HG03439 (cell line): ENCODE measurements at regions not wholly inside any gene's neighbourhood (a gene's known extent, or its start where the extent isn't known, plus 50 kb on each side); places are given as distances from the start of the nearest gene placed in this dataset.
A peak's percentile ranks its signal among the peaks of the same experiment; 100 is the strongest.
"Not testable (repeated sequence)": the region's sequence is repeated elsewhere in the genome, so short reads cannot be mapped to it uniquely, and the experiment has no call there.

Experiments
- ATAC-seq: cut with Tn5 transposase; IDR thresholded peaks from one replicate; pipeline ENCODE4 v1.9.1; 2021; ENCODE audit warnings: mild to moderate bottlenecking, moderate library complexity; ENCODE audit not compliant: unreplicated experiment

DNA sequence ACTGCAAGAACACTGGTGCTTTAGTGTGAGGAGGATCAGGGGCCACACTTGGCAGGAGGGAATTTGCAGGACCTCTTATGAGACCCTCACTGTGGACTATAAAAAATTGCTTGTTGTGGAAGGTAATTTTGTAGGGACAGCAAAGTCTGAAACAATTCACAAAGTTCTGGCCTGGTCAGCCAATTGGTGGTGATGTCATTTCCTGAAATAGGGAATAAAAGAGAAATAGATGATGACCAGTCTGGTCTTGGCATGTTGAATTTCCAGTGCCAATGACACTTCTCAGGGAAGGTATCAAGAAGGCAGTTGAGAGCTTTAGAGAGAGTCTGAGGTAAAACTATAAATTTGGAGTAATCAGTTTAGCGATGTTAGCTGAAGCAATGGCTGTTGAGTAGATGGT, 129.3 kb upstream of the LMNTD1 start:
- no peak for ATAC-seq

DNA sequence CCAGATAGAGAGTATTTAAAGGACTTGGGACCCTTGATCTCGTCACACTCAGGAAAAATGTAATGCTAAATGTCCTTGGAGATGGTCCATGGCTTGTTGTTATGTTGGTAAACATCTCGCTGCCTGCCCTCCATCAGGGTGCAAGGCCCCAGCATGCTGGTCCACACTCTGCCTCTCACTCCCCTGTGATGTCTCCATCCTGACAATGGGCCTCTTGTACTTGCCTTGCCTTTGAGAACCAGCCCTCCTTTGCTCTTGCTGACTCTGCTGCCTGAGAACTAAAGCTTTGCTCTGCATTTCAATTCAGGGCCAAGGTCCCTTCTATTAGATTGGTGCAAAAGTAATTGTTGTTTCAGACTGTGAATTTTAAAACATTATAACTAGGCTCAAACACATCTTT, 131.0 kb upstream of the LMNTD1 start:
- ATAC-seq: no peak

DNA sequence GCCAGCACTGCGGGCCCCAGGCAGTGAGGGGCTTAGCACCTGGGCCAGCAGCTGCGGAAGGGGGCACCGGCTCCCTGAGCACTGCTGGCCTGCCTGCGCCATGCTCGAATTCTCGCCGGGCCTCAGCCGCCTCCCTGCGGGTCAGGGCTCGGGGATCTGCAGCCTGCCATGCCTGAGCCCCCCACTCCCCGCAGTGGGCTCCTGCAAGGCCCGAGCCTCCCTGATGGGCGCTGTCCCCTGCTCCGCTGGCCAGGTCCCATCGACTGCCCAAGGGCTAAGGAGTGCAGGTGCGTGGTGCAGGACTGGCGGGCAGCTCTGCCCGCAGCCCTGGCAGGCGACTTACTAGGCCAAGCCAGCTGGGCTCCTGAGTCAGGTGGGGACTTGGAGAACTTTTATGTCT, 133.3 kb upstream of the LMNTD1 start:
- ATAC-seq: no peak

DNA sequence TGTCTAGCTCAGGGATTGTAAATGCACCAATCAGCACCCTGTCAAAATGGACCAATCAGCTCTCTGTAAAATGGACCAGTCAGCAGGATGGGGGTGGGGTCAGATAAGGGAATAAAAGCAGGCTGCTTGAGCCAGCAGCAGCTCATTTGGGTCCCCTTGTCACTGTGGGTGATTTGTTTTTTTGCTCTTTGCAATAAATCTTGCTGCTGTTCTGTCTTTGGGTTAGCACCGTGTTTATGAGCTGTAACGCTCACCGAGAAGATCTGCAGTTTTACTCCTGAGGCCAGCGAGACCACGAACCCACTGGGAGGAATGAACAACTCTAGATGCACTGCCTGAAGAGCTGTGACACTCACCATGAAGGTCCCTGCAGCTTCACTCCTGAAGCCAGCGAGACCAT, 134.1 kb upstream of the LMNTD1 start:
- ATAC-seq: no peak

DNA sequence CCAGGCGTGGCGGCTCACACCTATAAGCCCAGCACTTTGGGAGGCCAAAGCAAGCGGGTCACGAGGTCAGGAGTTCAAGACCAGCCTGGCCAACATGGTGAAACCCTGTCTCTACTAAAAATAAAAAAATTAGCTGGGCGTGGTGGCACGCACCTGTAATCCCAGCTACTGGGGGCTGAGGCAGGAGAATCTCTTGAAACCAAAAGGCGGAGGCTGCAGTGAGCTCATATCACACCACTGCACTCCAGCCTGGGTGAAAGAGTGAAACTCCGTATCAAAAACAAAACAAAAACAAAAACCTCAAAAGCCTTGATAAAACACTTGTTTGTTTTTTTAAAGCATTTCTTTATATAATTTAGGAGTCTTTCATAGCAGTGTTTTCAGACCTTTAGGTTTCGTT, 135.8 kb upstream of the LMNTD1 start:
- not testable (repeated sequence) for ATAC-seq

DNA sequence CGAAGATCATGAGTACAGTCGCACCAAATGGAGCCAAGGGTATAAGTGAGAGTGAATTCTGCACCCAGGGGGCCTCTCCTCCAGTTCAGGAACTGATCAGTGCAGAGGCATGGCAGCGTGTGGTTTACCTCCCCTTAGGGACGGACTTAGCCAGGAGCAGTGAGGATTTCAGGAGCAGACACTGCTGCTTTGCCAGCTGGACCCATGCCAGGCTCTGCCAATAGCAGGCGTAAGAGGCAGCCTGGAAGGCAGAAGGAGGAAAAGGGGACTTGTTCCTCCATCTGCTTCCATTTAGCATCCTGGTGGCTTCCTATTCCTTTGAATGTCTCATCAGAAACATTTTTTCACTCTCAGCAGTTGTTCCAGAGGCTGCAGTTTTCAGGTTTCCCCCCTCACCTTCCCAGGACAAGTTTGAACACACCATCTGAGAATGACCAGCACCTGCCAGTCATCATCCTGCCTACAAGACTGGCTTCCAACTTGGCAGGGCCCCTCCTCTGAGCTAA, 137.0 kb upstream of the LMNTD1 start:
- no peak for ATAC-seq

DNA sequence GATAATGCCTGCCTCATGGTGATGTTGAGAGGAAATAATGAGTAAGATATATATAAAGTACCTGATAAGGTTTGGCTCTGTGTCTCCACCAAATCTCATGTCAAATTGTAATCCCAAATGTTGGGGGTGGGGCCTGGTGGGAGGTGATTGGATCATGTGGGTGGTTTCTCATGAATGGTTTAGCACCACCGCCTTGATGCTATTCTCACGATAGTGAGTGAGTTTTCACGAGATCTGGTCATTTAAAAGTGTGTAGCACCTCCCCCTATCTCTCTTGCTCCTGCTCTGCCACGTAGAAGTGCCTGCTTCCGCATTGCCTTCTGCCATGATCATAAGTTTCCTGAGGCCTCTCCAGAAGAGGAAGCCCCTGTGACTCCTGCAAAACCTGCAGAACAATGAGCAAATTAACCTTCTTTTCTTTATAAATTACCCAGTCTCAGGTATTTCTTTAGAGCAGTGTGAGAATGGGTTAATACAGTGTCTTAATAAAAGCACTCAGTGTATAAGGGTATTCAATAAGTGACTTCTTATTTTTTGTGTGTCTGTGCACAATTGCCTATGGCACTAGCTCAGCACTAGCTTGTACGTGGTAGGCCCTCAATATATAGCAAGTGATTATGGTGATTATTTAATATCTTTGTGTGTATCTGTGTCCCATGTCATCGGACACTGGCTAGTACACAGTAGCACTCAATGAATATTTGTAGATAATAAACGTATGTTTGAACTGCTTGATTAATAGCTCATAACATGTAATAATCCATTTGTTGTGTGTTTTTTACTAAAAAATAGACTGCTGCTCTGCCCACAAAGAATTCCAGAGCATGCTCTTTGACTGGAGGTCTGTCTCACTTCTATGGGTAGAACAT, 138.1 kb upstream of the LMNTD1 start:
- no peak for ATAC-seq

DNA sequence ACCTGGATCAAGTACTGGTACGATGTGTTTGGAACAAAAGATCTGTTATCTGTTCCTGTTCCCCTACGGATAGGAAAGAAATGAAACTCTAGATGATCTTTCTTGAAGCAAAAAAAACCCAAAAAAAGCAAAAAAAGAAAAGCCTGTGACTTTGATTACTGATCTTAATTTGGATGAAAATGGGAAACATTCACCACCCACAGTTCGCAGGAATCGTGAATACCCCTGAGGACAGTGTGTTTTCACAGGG, 138.7 kb upstream of the LMNTD1 start:
- ATAC-seq: no peak

DNA sequence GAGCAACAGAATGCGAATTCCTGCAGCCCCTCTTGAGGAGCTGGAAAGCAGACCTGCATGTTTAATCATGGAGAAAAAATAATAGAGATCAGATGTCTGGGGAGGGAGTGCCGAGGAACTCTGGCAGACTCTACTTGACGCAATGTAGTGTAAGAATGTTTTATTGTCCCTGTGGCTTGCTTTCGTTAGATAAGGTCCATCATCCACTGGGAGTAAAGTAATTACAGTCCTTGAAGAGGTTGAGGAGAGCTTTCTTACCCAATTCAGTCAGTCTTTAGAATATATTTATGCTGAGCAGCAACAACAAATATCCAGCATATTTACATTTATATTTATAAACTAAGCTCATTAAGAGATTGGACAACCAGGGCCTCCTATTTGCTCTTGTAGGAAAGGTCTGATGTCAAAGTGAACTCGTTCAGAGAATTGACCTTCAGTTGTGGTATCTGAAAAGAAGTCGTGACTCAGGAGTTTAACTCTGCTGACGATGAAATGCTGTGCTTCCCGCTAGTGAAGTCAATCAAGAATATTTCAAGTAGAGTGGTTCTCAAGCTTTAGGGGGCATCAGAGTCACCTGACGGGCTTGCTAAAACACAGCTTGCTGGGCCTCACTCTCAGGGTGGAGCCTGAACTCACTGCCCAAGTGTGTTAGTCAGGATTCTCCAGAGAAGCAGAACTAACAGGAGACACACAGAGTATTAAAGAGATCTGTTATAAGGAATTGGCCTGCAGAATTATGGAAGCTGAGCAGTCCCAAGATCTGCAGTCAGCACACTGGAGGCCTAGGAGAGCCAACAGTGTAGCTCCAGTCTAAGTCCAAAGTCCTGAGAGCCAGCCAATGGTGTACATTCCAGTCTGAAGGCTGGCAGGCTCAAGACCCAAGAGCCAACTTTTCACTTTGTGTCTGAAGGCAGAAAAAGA, 139.3 kb upstream of the LMNTD1 start:
- ATAC-seq: no peak

DNA sequence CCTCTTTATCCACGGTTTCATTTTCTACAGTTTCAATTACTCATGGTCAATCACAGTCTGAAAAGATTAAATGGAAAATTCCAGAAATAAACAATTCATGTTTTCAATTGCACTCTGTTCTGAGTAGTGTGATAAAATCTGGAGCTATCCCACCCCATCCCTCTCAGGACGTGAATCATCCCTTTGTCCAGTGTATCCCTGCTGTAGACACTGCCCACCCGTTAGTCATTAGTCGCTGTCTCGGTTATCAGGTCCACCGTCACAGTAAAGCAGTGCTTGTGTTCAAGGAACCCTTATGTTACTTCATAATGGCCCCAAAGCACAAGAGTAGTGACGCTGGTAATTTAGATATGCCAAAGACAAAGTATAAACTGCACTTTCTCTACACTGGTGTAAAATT, 141.0 kb upstream of the LMNTD1 start:
- no peak for ATAC-seq

DNA sequence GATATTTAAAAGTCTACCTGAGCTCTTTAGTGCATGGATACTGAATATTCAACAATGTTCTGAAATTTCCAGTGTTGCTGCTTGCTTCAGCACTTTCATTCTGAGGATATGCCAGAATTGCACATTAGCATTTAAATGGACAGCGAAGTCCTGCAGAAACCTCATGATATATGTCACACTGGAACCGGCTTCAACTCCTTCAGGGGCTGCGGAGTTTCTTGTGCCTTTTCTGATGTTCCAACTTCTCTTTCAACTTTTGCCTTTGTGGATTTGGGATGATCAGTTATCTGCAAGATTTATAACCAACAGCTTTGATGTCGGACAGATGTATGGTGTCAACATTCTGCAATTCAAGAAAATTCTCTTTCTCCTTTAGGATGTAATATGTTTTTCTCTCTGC, 142.5 kb upstream of the LMNTD1 start:
- no peak for ATAC-seq

DNA sequence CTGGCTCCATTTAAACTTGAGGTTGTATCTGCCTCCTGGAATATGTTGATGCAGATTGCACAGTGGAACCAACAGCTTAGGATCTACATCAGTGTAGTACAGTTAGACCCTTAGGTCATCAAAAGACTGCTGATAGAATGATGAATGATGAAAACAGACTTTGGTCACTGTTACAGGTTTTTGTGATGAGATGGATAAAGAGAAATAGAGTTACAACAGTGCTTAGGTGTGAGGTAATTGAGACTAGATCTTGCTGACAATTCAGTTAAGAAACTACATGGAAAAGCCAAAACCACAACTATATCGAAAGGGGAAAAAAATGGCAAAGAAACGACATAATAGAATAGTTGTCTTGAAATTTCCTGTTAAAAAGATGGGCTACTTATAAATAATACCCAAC, 145.7 kb upstream of the LMNTD1 start:
- no peak for ATAC-seq

DNA sequence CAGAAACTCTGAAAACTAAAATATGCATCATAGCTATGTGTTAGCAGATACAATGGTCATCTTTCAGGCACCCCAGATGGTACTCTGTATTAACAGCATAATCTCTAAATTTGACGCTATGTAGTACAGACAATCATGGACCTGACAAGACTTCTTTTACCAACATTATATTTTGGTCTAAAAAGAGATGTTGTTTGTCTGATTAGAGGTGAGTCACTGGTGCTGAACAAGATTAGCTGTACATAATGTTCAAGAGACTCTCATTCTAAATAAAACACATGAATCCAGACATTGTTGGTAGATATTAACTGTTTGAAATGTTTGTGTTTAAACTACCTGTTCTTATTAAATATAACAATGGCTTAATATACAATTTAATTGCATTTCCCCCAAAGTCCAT, 146.4 kb upstream of the LMNTD1 start:
- no peak for ATAC-seq

DNA sequence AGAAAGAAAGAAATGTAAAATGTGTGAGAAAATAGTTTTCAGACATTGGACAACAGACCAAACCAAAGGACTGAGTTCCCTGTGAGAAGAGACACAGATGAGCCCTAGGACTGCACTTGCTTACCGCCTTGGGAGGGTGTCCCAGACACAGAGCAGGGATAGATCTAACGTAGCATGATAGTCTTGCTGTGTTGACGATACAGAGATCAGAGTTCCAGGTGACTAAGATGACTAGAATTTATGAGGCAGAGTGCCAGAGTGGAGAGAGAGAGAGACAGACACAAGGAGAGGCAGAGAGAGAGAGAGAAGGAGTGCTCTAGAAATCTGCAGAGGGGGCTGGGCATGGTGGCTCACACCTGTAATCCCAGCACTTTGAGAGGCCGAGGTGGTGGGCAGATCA, 148.2 kb upstream of the LMNTD1 start:
- no peak for ATAC-seq

DNA sequence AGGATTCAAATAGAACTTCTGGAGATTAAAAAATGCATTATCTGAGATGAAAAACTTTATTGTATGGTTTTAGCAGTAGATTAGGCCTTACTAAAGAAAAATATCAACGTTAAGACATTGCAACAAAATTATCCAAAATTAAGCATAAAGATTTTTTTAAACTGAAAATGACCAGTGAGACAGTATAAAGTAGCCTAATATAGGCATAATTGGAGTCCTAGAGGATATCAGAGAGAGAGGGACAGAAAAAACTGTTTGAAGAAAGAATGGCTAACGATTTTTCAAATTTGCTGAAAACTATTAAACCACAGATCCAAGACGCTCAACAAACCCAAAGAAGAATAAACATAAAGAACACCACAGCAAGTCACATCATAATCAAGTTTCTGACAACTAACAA, 149.5 kb upstream of the LMNTD1 start:
- no peak for ATAC-seq

DNA sequence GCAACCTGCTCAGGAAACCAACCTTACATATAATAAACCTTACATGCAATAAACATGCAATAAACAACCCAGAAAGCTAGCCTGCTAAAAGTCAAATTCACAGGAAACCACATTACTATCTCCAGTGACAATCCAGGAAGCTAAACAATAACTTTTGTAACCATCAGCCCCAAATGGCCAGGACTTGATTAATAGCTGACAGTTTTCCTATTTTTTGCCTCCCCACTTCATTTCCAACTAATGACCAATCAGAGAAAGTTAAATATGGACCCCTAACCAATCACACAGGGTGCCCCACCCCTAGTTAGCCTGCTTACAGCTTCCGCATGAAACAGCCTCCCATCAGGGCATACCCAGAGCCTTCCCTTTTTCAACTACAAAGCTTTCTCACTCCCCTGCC, 152.2 kb upstream of the LMNTD1 start:
- ATAC-seq: no peak

DNA sequence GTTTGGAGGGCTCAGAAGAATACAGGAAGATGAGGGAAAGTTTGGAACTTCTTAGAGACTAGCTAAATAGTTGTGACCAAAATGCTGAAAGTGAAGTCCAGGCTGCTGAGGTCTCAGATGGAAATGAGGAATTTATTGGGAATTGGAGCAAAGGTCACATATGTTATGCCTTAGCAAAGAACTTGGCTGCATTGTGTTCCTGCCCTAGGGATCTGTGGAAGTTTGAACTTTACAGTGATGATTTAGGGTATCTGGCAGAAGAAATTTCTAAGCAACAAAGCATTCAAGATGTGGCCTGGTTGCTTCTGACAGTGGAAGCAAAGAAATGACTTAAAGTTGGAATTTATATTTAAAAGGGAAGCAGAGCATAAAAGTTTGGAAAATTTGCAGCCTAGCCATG, 153.6 kb upstream of the LMNTD1 start:
- not testable (repeated sequence) for ATAC-seq

DNA sequence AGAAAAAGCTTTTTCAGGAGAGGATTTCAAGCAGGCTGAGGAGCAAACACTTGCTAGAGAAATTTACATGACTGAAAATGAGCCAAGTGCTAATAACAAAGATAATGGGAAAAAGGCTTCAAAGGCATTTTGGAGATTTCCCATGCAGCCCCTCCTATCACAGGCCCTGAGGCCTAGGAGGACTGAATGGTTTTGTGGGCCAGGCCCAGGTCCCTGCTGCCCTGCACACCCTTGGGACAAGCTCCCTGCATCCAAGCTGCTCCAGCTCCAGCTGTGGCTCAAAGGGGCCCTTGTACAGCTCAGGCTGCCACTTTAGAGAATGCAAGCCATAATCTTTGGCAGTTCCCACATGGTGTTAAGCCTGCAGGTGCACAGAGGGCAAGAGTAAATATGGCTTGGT, 154.0 kb upstream of the LMNTD1 start:
- no peak for ATAC-seq

DNA sequence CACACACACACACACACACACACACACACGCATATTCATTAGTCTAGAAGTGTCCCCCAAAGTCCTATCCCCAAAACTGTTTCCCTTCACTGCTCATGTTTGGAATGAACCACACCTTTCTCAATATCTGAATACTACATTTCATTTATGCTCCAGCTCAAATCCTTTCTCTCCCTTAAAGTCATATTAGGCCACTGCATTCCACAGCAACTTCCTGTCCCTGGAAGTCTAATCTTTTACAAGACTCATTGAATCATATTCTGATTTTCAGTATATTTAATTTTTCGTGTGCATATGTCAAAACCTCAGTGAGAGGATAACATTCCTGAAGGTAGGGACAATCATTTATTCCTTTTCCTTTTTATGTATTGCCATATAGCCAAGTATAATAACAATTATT, 155.6 kb upstream of the LMNTD1 start:
- ATAC-seq: no peak

DNA sequence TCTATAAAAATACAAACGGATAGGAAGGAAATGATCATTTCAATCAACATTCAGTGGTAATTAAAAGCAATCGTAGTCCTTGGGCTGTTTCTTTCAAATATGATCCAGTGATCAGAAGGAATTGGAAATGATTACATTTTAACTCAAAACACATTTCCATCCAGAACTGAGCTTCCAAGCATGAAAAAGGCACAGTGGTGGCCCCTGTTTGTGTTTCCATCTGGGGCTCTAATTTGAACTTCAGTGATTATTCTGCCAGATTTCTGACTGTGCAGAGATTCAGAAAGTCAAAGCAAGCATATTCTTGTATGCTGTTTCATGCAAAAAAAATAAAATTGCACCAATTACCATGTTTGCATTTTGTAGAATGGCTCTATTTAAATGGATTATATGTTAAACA, 157.0 kb upstream of the LMNTD1 start:
- ATAC-seq: no peak

DNA sequence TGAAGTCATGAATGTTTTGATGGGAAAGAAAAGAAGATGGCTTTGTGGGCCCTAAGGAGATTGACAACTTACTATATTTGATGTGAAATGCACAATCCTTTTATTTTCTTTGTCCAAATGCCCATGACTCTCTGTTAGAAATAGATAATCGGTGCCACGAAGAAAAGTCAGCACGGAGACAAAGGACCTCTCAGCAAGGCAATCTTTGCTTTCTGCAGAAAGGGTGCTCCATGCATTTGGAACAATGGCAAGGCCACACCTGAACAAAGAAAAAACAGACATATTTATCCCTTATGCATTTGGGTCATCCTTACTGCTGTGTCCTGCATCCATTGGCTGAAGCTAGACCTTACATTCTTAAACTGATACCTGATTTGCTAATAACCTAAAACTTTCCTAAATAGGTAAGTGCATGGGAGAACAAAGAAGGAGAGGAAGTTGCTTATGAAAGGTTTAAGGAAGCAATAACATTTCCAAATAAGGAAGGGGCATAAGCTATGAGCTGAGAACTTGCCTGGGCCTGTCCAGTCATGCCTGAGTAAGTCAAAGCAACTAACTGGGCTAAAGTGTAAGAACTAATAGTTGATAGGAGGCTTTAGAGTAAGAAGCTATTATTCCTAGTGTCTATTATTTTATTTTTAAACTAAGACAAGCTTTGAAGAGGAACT, 158.0 kb upstream of the LMNTD1 start:
- ATAC-seq: not testable (repeated sequence)

DNA sequence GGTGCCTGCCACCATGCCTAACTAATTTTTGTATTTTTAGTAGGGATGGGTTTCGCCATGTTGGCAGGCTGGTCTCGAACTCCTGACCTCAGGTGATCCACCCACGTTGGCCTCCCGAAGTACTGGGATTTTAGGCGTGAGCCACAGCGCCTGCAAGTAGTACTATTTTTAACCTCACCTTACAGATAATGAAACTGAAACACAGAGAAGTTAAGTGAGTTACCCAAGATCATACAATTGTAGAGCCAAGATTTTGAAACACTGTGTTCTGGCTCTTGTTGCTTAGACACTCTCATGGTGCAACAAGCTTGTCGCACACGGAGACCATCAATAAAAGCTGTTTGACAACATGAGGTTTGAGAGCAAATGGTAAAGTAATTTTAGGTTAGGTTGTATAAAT, 159.1 kb upstream of the LMNTD1 start:
- peak; percentile 44 for ATAC-seq
